Endothelial cell of umbilical vein (primary cell): ENCODE measurements at regions not wholly inside any gene's neighbourhood (a gene's known extent, or its start where the extent isn't known, plus 50 kb on each side); places are given as distances from the start of the nearest gene placed in this dataset.

Source experiments
- BruUV-seq: library from RNA; stranded (reverse); fragments of 400-500 nt; replicated peaks from 2 replicates; lab custom pipeline; 2021; lab: Mats Ljungman, UMichigan
- CTCF ChIA-PET: fragments of 300-600, 350-600 bp; sonication (Branson Sonifier 250); formaldehyde crosslinking; loops from one replicate; lab custom pipeline; 2021; ENCODE audit warnings: antibody characterized with exemption, inconsistent platforms; lab: Charles Lee
- POLR2A ChIA-PET: fragments of 300-600, 350-600 bp; sonication (Branson Sonifier 250); formaldehyde crosslinking; loops from one replicate; lab custom pipeline; 2021; ENCODE audit warnings: antibody characterized with exemption, inconsistent platforms; lab: Charles Lee
- DNase-seq: peaks from one replicate; pipeline ENCODE4 v3.0.0-alpha.2; 2011; ENCODE audit warnings: low read depth, low spot score
- FAIRE-seq: peaks from 2 replicates; lab custom pipeline; 2011; peaks lifted over from hg19 to GRCh38; lab: Jason Lieb, UNC
- H2AFZ ChIP-seq: 2 replicates; pipeline ENCODE4 v1.6.0; 2012; ENCODE audit warnings: low read depth, low read length, control low read depth, inconsistent platforms
- H3K27ac ChIP-seq: 2 replicates; pipeline ENCODE4 v1.5.1; 2011; ENCODE audit warnings: low read depth, mild to moderate bottlenecking, control low read depth, low read length, moderate library complexity; ENCODE audit not compliant: insufficient read depth
- H3K27me3 ChIP-seq, 2 experiments: 2 replicates each; pipeline versions ENCODE4 v1.6.0 to v1.6.1; 2011; ENCODE audit warnings: low read length in 2 of 2, mixed read lengths in 1 of 2; ENCODE audit not compliant: control insufficient read depth in 2 of 2, insufficient read depth in 2 of 2
- H3K36me3 ChIP-seq, 2 experiments: 2 replicates in 1 of 2; 3 replicates in 1 of 2; pipeline ENCODE4 v1.5.1; 2011; ENCODE audit warnings: low read length in 2 of 2, mild to moderate bottlenecking in 1 of 2, moderate library complexity in 1 of 2; ENCODE audit not compliant: control insufficient read depth in 2 of 2, insufficient read depth in 2 of 2; ENCODE audit errors: extremely low read depth in 1 of 2
- H3K4me1 ChIP-seq: 3 replicates; pipeline ENCODE4 v1.5.1; 2011; ENCODE audit warnings: mild to moderate bottlenecking, low read length; ENCODE audit not compliant: control insufficient read depth, insufficient read depth; ENCODE audit errors: extremely low read depth
- H3K4me2 ChIP-seq: 2 replicates; pipeline ENCODE4 v1.6.1; 2011; ENCODE audit warnings: low read length, control low read depth, mixed read lengths; ENCODE audit not compliant: insufficient read depth
- H3K4me3 ChIP-seq, 3 experiments: fragments of 200-600 bp in 1 of 3; sonication (generic), shearing (Covaris generic) in 1 of 3; replicated peaks in 1 of 3; 2 replicates each; pipeline ENCODE4 v1.5.1; 2011 to 2016; ENCODE audit warnings: control low read depth in 3 of 3, low read length in 3 of 3, mild to moderate bottlenecking in 2 of 3, inconsistent platforms in 1 of 3, low read depth in 1 of 3, moderate library complexity in 1 of 3; ENCODE audit not compliant: insufficient read depth in 1 of 3
- H3K79me2 ChIP-seq: 2 replicates; pipeline ENCODE4 v1.6.0; 2012; ENCODE audit warnings: low read length, inconsistent platforms; ENCODE audit not compliant: control insufficient read depth, insufficient read depth
- H3K9ac ChIP-seq: replicated peaks from 2 replicates; pipeline ENCODE3; 2011; ENCODE audit warnings: low read length, control low read depth; ENCODE audit not compliant: insufficient read depth; ENCODE audit errors: extremely low read depth
- H3K9me1 ChIP-seq: replicated peaks from 3 replicates; pipeline ENCODE4 v1.6.0; 2011; ENCODE audit warnings: mild to moderate bottlenecking, low read length; ENCODE audit not compliant: control insufficient read depth, insufficient read depth; ENCODE audit errors: extremely low read depth
- H3K9me3 ChIP-seq: replicated peaks from 2 replicates; pipeline ENCODE4 v1.5.1; 2012; ENCODE audit warnings: low read length, inconsistent platforms; ENCODE audit not compliant: control insufficient read depth, insufficient read depth
- H4K20me1 ChIP-seq: replicated peaks from 2 replicates; pipeline ENCODE3; 2011; ENCODE audit warnings: mild to moderate bottlenecking, low read length; ENCODE audit not compliant: control insufficient read depth, insufficient read depth; ENCODE audit errors: extremely low read depth
- EZH2 ChIP-seq: IDR thresholded peaks from 2 replicates; pipeline ENCODE4 v1.6.1; 2012; ENCODE audit warnings: borderline replicate concordance, low read depth, mild to moderate bottlenecking, moderate library complexity, low read length, inconsistent platforms; ENCODE audit not compliant: severe bottlenecking
- FOS ChIP-seq: IDR thresholded peaks from 2 replicates; pipeline ENCODE4 v1.6.1; 2011; ENCODE audit warnings: mild to moderate bottlenecking, low read length, moderate library complexity, borderline replicate concordance; ENCODE audit not compliant: insufficient read depth
- GATA2 ChIP-seq: IDR thresholded peaks from 2 replicates; pipeline ENCODE4 v1.7.0; 2011; ENCODE audit warnings: low read depth, mild to moderate bottlenecking, moderate library complexity, mixed read lengths, low read length; ENCODE audit not compliant: insufficient read length, insufficient read depth
- POLR2A ChIP-seq: IDR thresholded peaks from 2 replicates; pipeline ENCODE4 v1.6.1; 2012; ENCODE audit warnings: low read depth, mild to moderate bottlenecking, control low read depth, low read length
- dilution Hi-C: fragments of 300-500 bp; cut with MboI; formaldehyde crosslinking; loops from one replicate; pipeline ENCODE4 v1.15.0; 2019; ENCODE audit warnings: low sequenced_read_pairs; ENCODE audit not compliant: extremely low pct_ligation_motif_present
- intact Hi-C: fragments of 100-400 bp; cut with micrococcal nuclease; formaldehyde crosslinking; loops from one replicate; pipeline ENCODE4 v1.10.0; 2022
- TF ChIP-seq, protein P1 (sequence below): IDR thresholded peaks from 2 replicates; pipeline ENCODE4 v1.6.1; 2011; ENCODE audit not compliant: insufficient read depth, insufficient read length

DNA sequence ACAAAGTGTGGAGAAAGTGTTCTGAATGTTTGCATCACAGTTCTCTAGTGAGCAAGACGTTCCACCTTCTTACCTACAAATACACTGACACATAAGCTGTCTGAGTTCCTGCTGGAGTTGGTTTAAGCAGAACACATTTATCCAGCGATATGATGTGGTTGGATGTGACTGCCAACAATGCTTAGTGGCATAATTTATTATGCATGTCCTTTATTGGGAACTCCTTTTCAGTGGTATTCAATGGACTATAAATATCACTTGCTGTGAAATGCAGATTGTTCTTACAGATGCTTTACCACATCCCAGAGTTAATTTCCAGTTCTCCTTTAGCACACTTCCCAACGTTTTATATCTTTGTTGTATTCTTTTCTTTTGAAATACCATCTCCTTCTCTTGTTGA is 222.2 kb downstream of the LURAP1L start:
- Histone ChIP-seq H2AFZ (no peak overlapping the region), H4K20me1 (no peaks in the 10 kb centered on the region), H3K36me3 (no peaks in the 10 kb centered on the region), H3K4me3 (no peak overlapping the region), H3K4me1 (no peaks in the 10 kb centered on the region), H3K27ac (no peak overlapping the region), H3K9ac (no peak overlapping the region), H3K4me2 (no peak overlapping the region), H3K9me3 (no peaks in the 10 kb centered on the region), H3K79me2 (no peaks in the 10 kb centered on the region), H3K9me1 (no peaks in the 10 kb centered on the region), H3K27me3 (no peaks in the 10 kb centered on the region)
- ChIA-PET CTCF (interaction anchor here (1.2 to 1.8 kb wide), 2 partner anchors 19 to 21 kb away, joined by 3 to 4 read pairs; no protein-coding TSS in a partner anchor), POLR2A (no interaction called here)
- no peak for DNase-seq
- dilution Hi-C loops: no loop called here
- intact Hi-C loops: no loop called here
- FAIRE-seq: no peak
- no peak for TF ChIP-seq GATA2
- BruUV-seq: no TSS peak

DNA sequence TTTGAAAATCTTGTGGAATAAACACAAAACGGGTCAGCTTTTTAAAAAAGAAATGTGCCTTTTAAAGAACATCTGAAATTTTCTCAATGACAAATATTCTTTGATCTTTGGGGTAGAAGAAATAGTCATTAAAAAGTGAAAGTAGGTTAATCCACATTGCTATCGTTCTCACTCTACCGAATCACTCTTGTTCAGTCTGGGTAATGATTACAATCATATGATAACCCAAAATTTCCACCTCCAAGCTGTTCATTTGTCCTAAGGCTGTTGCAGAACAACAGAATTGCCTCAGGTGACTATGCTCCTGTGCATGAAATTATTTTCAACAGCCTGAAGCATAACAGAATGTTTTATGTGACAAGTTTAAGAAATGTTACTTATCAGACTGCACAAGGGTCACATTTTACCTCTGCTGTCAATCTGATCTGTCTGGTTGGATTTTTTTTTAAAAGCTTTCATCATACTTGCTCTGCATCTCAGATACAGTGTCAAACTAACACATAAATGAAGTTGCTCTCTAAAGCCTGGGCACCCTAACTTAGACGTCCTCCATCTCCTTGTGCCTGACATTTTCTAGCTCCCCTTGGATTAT is 227.3 kb downstream of the LURAP1L start:
- Histone ChIP-seq H3K27ac (no peak overlapping the region), H3K9ac (no peak overlapping the region), H3K27me3 (no peaks in the 10 kb centered on the region), H3K4me3 (no peak overlapping the region), H4K20me1 (no peaks in the 10 kb centered on the region), H3K4me1 (no peaks in the 10 kb centered on the region), H3K4me2 (no peak overlapping the region), H3K36me3 (no peaks in the 10 kb centered on the region), H3K9me1 (no peaks in the 10 kb centered on the region), H2AFZ (no peak overlapping the region), H3K79me2 (no peaks in the 10 kb centered on the region), H3K9me3 (no peaks in the 10 kb centered on the region)
- CTCF ChIA-PET: interaction anchor here (1.3 kb wide), 1 partner anchor 11 kb away, joined by 3 read pairs; no protein-coding TSS in a partner anchor
- dilution Hi-C loops (no loop called here), intact Hi-C loops (no loop called here)
- no peak for TF ChIP-seq POLR2A
- TF ChIP-seq FOS: no peak
- TF ChIP-seq EZH2: no peak
- TF ChIP-seq, protein P1, sequence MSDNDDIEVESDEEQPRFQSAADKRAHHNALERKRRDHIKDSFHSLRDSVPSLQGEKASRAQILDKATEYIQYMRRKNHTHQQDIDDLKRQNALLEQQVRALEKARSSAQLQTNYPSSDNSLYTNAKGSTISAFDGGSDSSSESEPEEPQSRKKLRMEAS: no peak
- POLR2A ChIA-PET: no interaction called here
- no peak for FAIRE-seq
- BruUV-seq: no TSS peak
- no peak for DNase-seq
